C4-2B (cell line): ENCODE measurements at regions not wholly inside any gene's neighbourhood (a gene's known extent, or its start where the extent isn't known, plus 50 kb on each side); places are given as distances from the start of the nearest gene placed in this dataset.

ENCODE experiments used
- CTCF ChIP-seq: fragments of 450-650 bp; conservative IDR thresholded peaks from 2 replicates; pipeline ENCODE4 v1.5.1; 2017; ENCODE audit warnings: mild to moderate bottlenecking
- ZFX ChIP-seq: fragments of 450-650 bp; IDR thresholded peaks from 2 replicates; pipeline ENCODE4 v1.6.1; 2017

DNA sequence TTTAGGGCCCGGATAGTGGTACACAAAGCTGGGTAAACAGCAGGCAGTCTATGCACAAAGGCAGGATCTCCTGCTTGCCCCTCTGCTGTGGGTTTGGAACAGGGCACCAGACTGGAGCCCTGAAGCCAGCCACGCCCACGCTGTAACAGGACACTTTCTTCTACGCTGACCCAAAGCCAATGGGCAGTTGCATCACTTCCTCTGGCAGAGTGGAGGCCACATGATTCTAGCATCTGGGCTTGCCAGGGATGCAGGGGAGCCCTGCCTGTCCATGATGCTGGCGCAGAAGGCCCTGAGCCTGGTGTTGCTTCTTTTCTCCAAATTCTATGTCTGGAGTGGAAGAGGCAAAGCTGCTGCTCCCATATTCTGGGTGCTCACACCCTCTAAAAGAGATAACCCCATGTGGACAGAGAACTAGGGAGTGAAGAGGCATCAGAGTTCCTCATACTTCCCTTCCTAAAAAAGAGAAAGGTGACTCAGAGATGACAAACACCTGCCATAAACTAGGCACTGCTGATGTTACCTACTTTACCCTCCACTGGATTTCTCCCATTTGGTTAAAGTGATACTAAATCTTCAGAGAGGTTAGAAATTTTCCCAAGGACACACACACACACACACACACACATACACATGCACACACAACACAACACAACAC is 260.3 kb upstream of the KLF4 start:
- TF ChIP-seq CTCF (no peak), ZFX (no peak)
